NB4 (cell line): ENCODE measurements at regions not wholly inside any gene's neighbourhood (a gene's known extent, or its start where the extent isn't known, plus 50 kb on each side); places are given as distances from the start of the nearest gene placed in this dataset.

Experiments
- DNase-seq: peaks from one replicate; pipeline ENCODE4 v3.0.0; 2010; ENCODE audit warnings: low read depth
- H3K4me3 ChIP-seq: one replicate; pipeline ENCODE4 v1.5.1; 2011; ENCODE audit warnings: mild to moderate bottlenecking, low read depth, low read length, moderate library complexity
- MAX ChIP-seq: IDR thresholded peaks from 2 replicates; pipeline ENCODE4 v1.6.1; 2011; ENCODE audit warnings: low read depth, low read length
- MYC ChIP-seq: IDR thresholded peaks from 2 replicates; pipeline ENCODE4 v1.6.1; 2011; ENCODE audit warnings: low read depth, low read length
- POLR2A ChIP-seq: IDR thresholded peaks from 2 replicates; pipeline ENCODE4 v1.6.1; 2011; ENCODE audit warnings: mild to moderate bottlenecking; ENCODE audit not compliant: insufficient read length; ENCODE audit errors: extremely low read depth
- TF ChIP-seq, protein P1 (sequence below): IDR thresholded peaks from one replicate; pipeline ENCODE4 v1.5.1; 2012; ENCODE audit warnings: low read depth, low read length

- DNase-seq = no peak
- TF ChIP-seq, protein P1, sequence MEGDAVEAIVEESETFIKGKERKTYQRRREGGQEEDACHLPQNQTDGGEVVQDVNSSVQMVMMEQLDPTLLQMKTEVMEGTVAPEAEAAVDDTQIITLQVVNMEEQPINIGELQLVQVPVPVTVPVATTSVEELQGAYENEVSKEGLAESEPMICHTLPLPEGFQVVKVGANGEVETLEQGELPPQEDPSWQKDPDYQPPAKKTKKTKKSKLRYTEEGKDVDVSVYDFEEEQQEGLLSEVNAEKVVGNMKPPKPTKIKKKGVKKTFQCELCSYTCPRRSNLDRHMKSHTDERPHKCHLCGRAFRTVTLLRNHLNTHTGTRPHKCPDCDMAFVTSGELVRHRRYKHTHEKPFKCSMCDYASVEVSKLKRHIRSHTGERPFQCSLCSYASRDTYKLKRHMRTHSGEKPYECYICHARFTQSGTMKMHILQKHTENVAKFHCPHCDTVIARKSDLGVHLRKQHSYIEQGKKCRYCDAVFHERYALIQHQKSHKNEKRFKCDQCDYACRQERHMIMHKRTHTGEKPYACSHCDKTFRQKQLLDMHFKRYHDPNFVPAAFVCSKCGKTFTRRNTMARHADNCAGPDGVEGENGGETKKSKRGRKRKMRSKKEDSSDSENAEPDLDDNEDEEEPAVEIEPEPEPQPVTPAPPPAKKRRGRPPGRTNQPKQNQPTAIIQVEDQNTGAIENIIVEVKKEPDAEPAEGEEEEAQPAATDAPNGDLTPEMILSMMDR = no peak
- TF ChIP-seq POLR2A (no peak), MYC (no peak), MAX (no peak)
- H3K4me3 ChIP-seq = no peak overlapping the region
These were observed 215.1 kb downstream of the IBTK start for GRCh38 chr6:82032444-82032843.

GRCh38 chr6:82030761-82031503, 216.6 kb downstream of the IBTK start:
- DNase-seq = no peak
- H3K4me3 ChIP-seq = no peak overlapping the region
- TF ChIP-seq, protein P1 = no peak
- no peak for TF ChIP-seq MYC
- TF ChIP-seq MAX = no peak
- no peak for TF ChIP-seq POLR2A

- TF ChIP-seq, protein P1 = no peak
- TF ChIP-seq POLR2A (no peak), MYC (no peak), MAX (no peak)
- no peak overlapping the region for H3K4me3 ChIP-seq
- DNase-seq = no peak
These were observed 217.2 kb downstream of the IBTK start for GRCh38 chr6:82030301-82030700.

DNA sequence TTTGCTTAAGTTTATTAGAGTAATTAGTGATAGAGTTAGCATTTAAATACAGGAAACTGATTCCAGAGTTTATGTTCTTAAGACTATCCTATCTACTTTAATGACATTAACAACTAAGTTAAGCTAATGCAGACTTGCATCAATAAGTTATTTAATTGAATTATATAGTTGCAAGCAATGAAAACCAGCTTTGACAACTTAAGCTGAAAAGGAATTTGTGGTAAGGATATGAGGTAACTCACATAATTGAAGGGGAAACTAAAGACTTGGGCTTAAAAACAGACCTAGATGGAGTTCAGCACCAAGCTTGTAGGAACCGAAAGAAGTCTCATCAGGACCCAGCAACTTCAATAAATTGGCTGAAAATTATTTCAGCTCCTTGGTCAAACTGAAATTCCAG, 222.3 kb downstream of the IBTK start:
- TF ChIP-seq MAX (no peak), MYC (no peak), POLR2A (no peak)
- TF ChIP-seq, protein P1 = no peak
- H3K4me3 ChIP-seq = no peak overlapping the region
- DNase-seq = no peak

DNA sequence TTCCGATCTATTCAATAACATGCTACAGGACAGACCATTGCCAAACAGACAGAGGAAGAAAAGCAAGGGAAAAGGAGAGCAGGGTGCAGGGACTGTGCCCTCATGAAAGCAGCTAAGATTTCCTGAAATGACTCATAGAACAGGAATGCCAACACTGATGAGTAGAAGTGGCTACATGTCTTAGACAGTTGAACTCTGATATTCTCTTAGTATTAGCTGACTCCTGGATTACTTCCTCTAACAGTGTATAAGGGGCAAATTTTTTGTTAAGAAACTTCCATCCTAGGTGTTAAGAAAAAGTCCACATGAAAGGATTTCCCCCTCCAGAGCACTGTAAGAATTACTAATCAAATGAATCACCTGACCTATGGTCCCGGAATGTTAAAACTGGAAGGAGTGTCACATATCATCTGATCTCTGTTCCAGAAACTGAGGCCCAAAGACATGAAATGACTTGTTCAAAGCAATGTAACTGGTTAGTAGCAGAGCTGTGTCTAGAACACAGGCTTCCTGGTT, 224.9 kb downstream of the IBTK start:
- no peak for DNase-seq
- no peak overlapping the region for H3K4me3 ChIP-seq
- TF ChIP-seq MYC = no peak
- no peak for TF ChIP-seq MAX
- TF ChIP-seq, protein P1 = no peak
- no peak for TF ChIP-seq POLR2A
